GM12891 (cell line): ENCODE measurements at regions not wholly inside any gene's neighbourhood (a gene's known extent, or its start where the extent isn't known, plus 50 kb on each side); places are given as distances from the start of the nearest gene placed in this dataset.
"Not testable (repeated sequence)": the region's sequence is repeated elsewhere in the genome, so short reads cannot be mapped to it uniquely, and the experiment has no call there.

Experiments
- DNase-seq: peaks from one replicate; pipeline ENCODE4 v3.0.0; 2011; ENCODE audit warnings: low spot score; ENCODE audit not compliant: insufficient read length
- FAIRE-seq: peaks from 2 replicates; lab custom pipeline; 2011; peaks lifted over from hg19 to GRCh38; lab: Jason Lieb, UNC
- PAX5 ChIP-seq: IDR thresholded peaks from 2 replicates; pipeline ENCODE4 v1.6.1; 2011; ENCODE audit warnings: low read length, moderate library complexity, mild to moderate bottlenecking; ENCODE audit not compliant: insufficient read depth, severe bottlenecking
- POLR2A ChIP-seq: IDR thresholded peaks from 2 replicates; pipeline ENCODE4 v1.6.1; 2011; ENCODE audit warnings: low read depth, low read length, control low read depth
- POLR2AphosphoS5 ChIP-seq: IDR thresholded peaks from 2 replicates; pipeline ENCODE4 v1.6.1; 2011; ENCODE audit warnings: low read depth, low read length, control low read depth
- POU2F2 ChIP-seq: IDR thresholded peaks from 2 replicates; pipeline ENCODE4 v1.6.1; 2011; ENCODE audit warnings: low read depth, mild to moderate bottlenecking, control low read depth, low read length, moderate library complexity
- SPI1 ChIP-seq: IDR thresholded peaks from 2 replicates; pipeline ENCODE4 v1.6.1; 2011; ENCODE audit warnings: low read depth, low read length, control low read depth
- TAF1 ChIP-seq: IDR thresholded peaks from 2 replicates; pipeline ENCODE4 v1.6.1; 2011; ENCODE audit warnings: low read depth, low read length, control low read depth

- no peak for DNase-seq
- no peak for FAIRE-seq
- TF ChIP-seq PAX5 (no peak), POU2F2 (no peak), POLR2A (no peak), TAF1 (no peak), SPI1 (no peak), POLR2AphosphoS5 (no peak)
Measured at GRCh38 chr2:39836638-39837037, 57.6 kb upstream of the THUMPD2 start.

- DNase-seq (no peak), FAIRE-seq (no peak)
- TF ChIP-seq TAF1, result no peak
- no peak for TF ChIP-seq SPI1
- no peak for TF ChIP-seq PAX5
- TF ChIP-seq POU2F2, result no peak
- no peak for TF ChIP-seq POLR2AphosphoS5
- no peak for TF ChIP-seq POLR2A
Measured at GRCh38 chr2:39834426-39834825, 55.4 kb upstream of the THUMPD2 start.

GRCh38 chr2:39830610-39831009 is 51.6 kb upstream of the THUMPD2 start:
- FAIRE-seq, DNase-seq: not testable (repeated sequence)
